Liver (tissue), 8 donors: ENCODE measurements at regions not wholly inside any gene's neighbourhood (a gene's known extent, or its start where the extent isn't known, plus 50 kb on each side); places are given as distances from the start of the nearest gene placed in this dataset.

ENCODE experiments used
- DNase-seq: peaks from one replicate; pipeline ENCODE4 v3.0.0-alpha.2; 2017; ENCODE audit warnings: low spot score
- H3K27ac ChIP-seq, 2 donors: one replicate each; pipeline ENCODE4 v1.7.0; 2013; ENCODE audit warnings: inconsistent platforms in 2 of 2, low read length in 2 of 2, control low read depth in 1 of 2, low read depth in 1 of 2, mild to moderate bottlenecking in 1 of 2
- H3K27me3 ChIP-seq, 4 donors: one replicate each; pipeline versions ENCODE4 v1.6.1 to v1.7.0; 2013; ENCODE audit warnings: low read length in 3 of 4, inconsistent platforms in 1 of 4, mild to moderate bottlenecking in 1 of 4, moderate library complexity in 1 of 4; ENCODE audit not compliant: control insufficient read depth in 4 of 4, insufficient read depth in 4 of 4
- H3K36me3 ChIP-seq, 4 donors: one replicate each; pipeline versions ENCODE4 v1.6.1 to v1.7.0; 2013; ENCODE audit warnings: low read length in 3 of 4, mild to moderate bottlenecking in 3 of 4, low read depth in 1 of 4, moderate library complexity in 1 of 4; ENCODE audit not compliant: control insufficient read depth in 4 of 4, insufficient read depth in 3 of 4
- H3K4me1 ChIP-seq, 4 donors: one replicate each; pipeline versions ENCODE4 v1.6.1 to v1.7.0; 2013; ENCODE audit warnings: low read length in 3 of 4, mild to moderate bottlenecking in 3 of 4, moderate library complexity in 1 of 4; ENCODE audit not compliant: control insufficient read depth in 4 of 4, insufficient read depth in 4 of 4
- H3K4me3 ChIP-seq, 3 donors: one replicate each; pipeline versions ENCODE4 v1.6.1 to v1.7.0; 2013; ENCODE audit warnings: low read length in 3 of 3, control low read depth in 1 of 3, low read depth in 1 of 3, mild to moderate bottlenecking in 1 of 3
- H3K9ac ChIP-seq, 2 donors: one replicate each; pipeline ENCODE4 v1.7.0; 2013; ENCODE audit warnings: low read length in 2 of 2, mild to moderate bottlenecking in 2 of 2, moderate library complexity in 2 of 2, control low read depth in 1 of 2, low read depth in 1 of 2
- H3K9me3 ChIP-seq, 4 donors: one replicate each; pipeline versions ENCODE4 v1.6.1 to v1.7.0; 2013; ENCODE audit warnings: low read length in 3 of 4; ENCODE audit not compliant: control insufficient read depth in 4 of 4
- ATF3 ChIP-seq: IDR thresholded peaks from 2 replicates; pipeline ENCODE4 v1.6.1; 2016; ENCODE audit warnings: antibody characterized with exemption
- CTCF ChIP-seq: fragments of 150-350 bp; IDR thresholded peaks from 2 replicates; pipeline ENCODE4 v1.5.1; 2017; ENCODE audit warnings: improper control_type of control experiment, low read depth, low read length; ENCODE audit not compliant: missing input control
- EGR1 ChIP-seq, 2 donors: IDR thresholded peaks; 2 replicates each; pipeline ENCODE4 v1.6.1; 2016 to 2018; ENCODE audit warnings: antibody characterized with exemption in 2 of 2, low read depth in 2 of 2
- FOXA1 ChIP-seq: IDR thresholded peaks from 2 replicates; pipeline ENCODE4 v1.6.1; 2016; ENCODE audit warnings: antibody characterized with exemption
- GABPA ChIP-seq, 2 donors: IDR thresholded peaks in 1 of 2; conservative IDR thresholded peaks in 1 of 2; 2 replicates each; pipeline ENCODE4 v1.6.1; 2016; ENCODE audit warnings: antibody characterized with exemption in 2 of 2, mild to moderate bottlenecking in 1 of 2, moderate library complexity in 1 of 2
- HNF4A ChIP-seq, 2 donors: conservative IDR thresholded peaks; 2 replicates each; pipeline ENCODE4 v1.6.1; 2016; ENCODE audit warnings: antibody characterized with exemption in 2 of 2, mild to moderate bottlenecking in 2 of 2
- HNF4G ChIP-seq: IDR thresholded peaks from 2 replicates; pipeline ENCODE4 v1.6.1; 2016; ENCODE audit warnings: antibody characterized with exemption
- JUND ChIP-seq, 2 donors: IDR thresholded peaks; 2 replicates each; pipeline ENCODE4 v1.6.1; 2016; ENCODE audit warnings: antibody characterized with exemption in 2 of 2
- MAX ChIP-seq: IDR thresholded peaks from 2 replicates; pipeline ENCODE4 v1.6.1; 2016; ENCODE audit warnings: antibody characterized with exemption
- NR2F2 ChIP-seq: IDR thresholded peaks from 2 replicates; pipeline ENCODE4 v1.6.1; 2016; ENCODE audit warnings: antibody characterized with exemption
- RAD21 ChIP-seq, 2 donors: IDR thresholded peaks; 2 replicates each; pipeline ENCODE4 v1.6.1; 2016; ENCODE audit warnings: antibody characterized with exemption in 2 of 2, mild to moderate bottlenecking in 2 of 2
- REST ChIP-seq: IDR thresholded peaks from 2 replicates; pipeline ENCODE4 v1.6.1; 2016; ENCODE audit warnings: antibody characterized with exemption, mild to moderate bottlenecking
- RXRA ChIP-seq, 2 donors: IDR thresholded peaks; 2 replicates each; pipeline ENCODE4 v1.6.1; 2017 to 2018; ENCODE audit warnings: antibody characterized with exemption in 2 of 2, mild to moderate bottlenecking in 1 of 2
- SP1 ChIP-seq: IDR thresholded peaks from 2 replicates; pipeline ENCODE4 v1.6.1; 2018; ENCODE audit warnings: antibody characterized with exemption, mild to moderate bottlenecking
- TAF1 ChIP-seq: conservative IDR thresholded peaks from 2 replicates; pipeline ENCODE4 v1.6.1; 2016; ENCODE audit warnings: antibody characterized with exemption, mild to moderate bottlenecking
- YY1 ChIP-seq: IDR thresholded peaks from 2 replicates; pipeline ENCODE4 v1.6.1; 2016; ENCODE audit warnings: antibody characterized with exemption, mild to moderate bottlenecking
- ZBTB33 ChIP-seq: IDR thresholded peaks from 2 replicates; pipeline ENCODE4 v1.6.1; 2016; ENCODE audit warnings: antibody characterized with exemption
- WGBS: extraction: QIAGEN DNeasy Blood & Tissue Kit; methylation state at CpG from one replicate; pipeline ENCODE4 v1.1.7; 2013; 5-methylcytosine and 5-hydroxymethylcytosine counted together
- donor health status: healthy.
- donor health status: healthy.
- donor health status: healthy.
- donor health status: healthy.
- donor health status: healthy.

- no peak overlapping the region for H3K9ac ChIP-seq
- no peak overlapping the region for H3K27ac ChIP-seq
- WGBS = 58% methylated on average over 2 of the region's 2 CpGs
- no peaks in the 10 kb centered on the region for H3K4me1 ChIP-seq
- H3K4me3 ChIP-seq = no peak overlapping the region
- no peaks in the 10 kb centered on the region for H3K9me3 ChIP-seq
- TF ChIP-seq ATF3 (no peak), SP1 (no peak), HNF4A (conservative IDR thresholded peaks at IDR 0.05) (no peak), CTCF (no peak), REST (no peak), RXRA (IDR thresholded peaks at IDR 0.05) (no peak), YY1 (no peak), HNF4G (no peak), NR2F2 (no peak), RAD21 (IDR thresholded peaks at IDR 0.05) (no peak), EGR1 (IDR thresholded peaks at IDR 0.05; ENCODE audit: low read depth in 2 of 2) (no peak), FOXA1 (no peak), TAF1 (no peak), MAX (no peak), JUND (IDR thresholded peaks at IDR 0.05) (no peak), GABPA (IDR thresholded peaks at IDR 0.05 in 1 of 2, conservative IDR thresholded peaks at IDR 0.05 in 1 of 2) (no peak)
- H3K36me3 ChIP-seq = no peaks in the 10 kb centered on the region
- no peak for DNase-seq
- H3K27me3 ChIP-seq = peaks cover 0 to 4% (median 0%) of the 10 kb centered on the region in 4 donors
These were observed 492.9 kb downstream of the KLF5 start for GRCh38 chr13:73551736-73552135.

GRCh38 chr13:73549717-73550116 is 490.9 kb downstream of the KLF5 start:
- WGBS = 60% methylated on average over 3 of the region's 3 CpGs
- Histone ChIP-seq H3K36me3 (no peaks in the 10 kb centered on the region), H3K27me3 (peaks cover 0 to 4% (median 0%) of the 10 kb centered on the region in 4 donors), H3K4me1 (no peaks in the 10 kb centered on the region), H3K4me3 (no peak overlapping the region), H3K9me3 (no peaks in the 10 kb centered on the region), H3K27ac (no peak overlapping the region), H3K9ac (no peak overlapping the region)
- TF ChIP-seq NR2F2 = no peak
- no peak for TF ChIP-seq RAD21 (IDR thresholded peaks at IDR 0.05)
- no peak for TF ChIP-seq ZBTB33
- no peak for DNase-seq
